ENCODE measurements at regions not wholly inside any gene's neighbourhood (a gene's known extent, or its start where the extent isn't known, plus 50 kb on each side); places are given as distances from the start of the nearest gene placed in this dataset.

DNA sequence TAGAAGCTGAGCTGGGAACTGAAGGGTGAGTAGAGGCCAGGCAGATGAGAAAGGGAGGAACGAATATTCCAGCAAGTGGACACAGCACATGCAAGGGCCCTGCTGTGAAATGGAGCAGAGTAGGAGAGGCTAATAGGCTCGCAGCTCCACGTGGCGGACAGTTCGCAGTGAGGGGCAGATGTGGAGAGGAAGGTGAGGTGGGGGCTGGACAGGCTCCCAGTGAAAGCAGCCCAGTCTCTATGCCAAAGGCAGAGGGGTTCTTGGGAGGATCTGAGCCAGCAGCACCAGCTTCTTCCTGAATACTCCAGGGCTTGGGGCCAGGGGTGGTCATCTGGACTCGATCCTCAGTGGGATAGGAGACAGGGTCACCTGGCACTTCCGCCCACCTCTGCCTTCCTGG is 81.0 kb downstream of the CEBPB start:
- ChIA-PET CTCF (interaction anchor here (1.0 kb wide), 1 partner anchor 13 kb away, joined by 3 read pairs; no protein-coding TSS in a partner anchor), POLR2A (no interaction called here)

DNA sequence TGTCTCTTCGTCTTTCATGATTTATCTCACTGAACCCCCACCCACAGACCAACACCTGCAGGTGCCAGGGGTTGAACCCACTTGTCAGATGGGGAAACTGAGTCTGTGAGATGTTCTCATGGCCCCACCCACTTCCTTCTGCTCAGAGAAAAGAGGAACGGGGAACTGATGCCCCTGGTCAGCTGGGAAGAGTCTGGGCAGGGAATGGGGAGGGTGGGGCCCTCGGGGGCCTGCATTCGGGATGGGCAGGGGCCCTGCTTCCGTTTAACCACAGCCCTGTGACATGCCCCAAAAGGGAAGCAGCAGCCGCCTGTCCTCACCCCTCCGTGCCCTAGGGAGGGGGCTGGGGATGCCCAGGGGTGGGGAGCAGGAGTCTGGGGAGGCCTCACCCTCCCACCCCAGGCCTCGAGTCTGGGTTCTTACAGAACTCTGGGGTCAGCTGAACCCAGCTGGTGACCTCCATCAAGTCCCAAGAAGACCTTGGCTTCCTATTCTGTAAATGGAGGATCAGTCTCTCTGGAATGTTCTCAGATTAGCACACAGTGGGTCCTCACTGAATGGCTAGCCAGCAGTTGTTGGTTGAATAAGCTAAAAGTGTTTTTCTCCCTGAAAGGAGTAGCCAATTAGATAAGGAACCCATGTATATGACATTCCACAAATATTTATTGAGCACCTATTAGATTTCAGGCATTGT is 81.5 kb downstream of the CEBPB start:
- POLR2A ChIA-PET = no interaction called here
- CTCF ChIA-PET = no interaction called here

GRCh38 chr20:50272724-50273446 is 82.3 kb downstream of the CEBPB start:
- ChIA-PET CTCF (no interaction called here), POLR2A (no interaction called here)

- CTCF ChIA-PET = no interaction called here
- POLR2A ChIA-PET = no interaction called here
Observed at GRCh38 chr20:50273601-50274491, 83.2 kb downstream of the CEBPB start.

DNA sequence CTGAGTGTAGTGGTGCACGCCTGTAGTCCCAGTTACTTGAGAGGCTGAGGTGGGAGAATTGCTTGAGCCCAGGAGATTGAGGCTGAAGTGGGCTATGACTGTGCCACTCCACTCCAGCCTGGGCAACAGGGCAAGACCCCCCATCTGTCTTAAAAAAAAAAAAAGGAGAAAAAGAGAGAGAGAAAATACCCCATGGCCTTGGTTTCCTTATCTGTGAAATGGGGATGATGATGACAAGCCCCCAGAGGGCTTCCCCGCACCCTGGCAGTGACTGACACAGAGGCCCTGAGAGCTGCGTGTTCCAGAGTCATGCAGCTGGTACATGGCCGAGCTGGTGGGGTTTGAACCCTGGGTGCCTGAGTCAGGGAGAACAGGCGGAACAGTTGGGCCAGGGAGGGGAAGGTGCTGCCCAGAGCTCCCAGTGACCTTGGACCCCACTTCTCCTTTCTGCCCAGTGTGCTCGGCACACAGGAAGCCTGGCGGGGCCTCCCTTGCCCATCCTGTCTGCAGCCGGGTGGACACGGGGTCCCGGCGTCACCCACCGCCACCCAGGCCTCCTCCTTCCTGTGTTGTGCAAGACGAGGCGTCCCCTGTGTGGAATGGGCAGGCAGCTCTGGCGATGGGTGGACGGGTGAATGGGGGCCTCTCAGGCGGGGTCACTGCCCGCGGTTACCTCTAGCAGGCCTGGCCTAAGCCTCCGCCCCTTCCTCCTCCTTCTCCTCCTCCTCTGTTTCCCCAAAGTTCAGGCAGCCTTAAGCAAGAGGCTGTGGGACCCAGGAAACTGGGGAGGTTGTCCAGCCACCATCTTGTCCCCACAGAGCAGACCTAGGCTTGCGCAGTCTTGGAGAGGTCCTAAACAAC is 84.2 kb downstream of the CEBPB start:
- CTCF ChIA-PET = interaction anchor here (0.8 kb wide), 1 partner anchor 152 kb away, joined by 3 read pairs; no protein-coding TSS in a partner anchor

GRCh38 chr20:50276119-50277063 is 85.8 kb downstream of the CEBPB start:
- POLR2A ChIA-PET = no interaction called here
- CTCF ChIA-PET = no interaction called here

More for the DNA sequence above, 84.2 kb downstream of the CEBPB start:
- POLR2A ChIA-PET = no interaction called here

DNA sequence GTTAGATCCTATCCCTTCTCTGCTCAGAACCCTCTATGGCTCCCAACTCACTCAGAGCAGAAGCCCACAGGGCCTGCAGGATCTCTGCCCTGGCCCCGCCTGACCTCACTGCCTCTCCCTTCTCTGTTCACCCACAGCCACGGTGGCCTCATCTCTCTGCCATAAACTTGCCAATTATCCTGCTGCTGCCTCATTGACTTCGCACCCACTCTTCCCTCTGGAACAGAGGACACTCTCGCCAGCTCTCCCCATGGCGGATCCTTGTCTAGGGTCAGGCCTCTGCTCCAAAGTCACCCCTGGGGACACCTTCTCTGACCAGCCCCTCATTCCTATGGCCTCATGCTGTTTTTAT is 86.4 kb downstream of the CEBPB start:
- ChIA-PET POLR2A (no interaction called here), CTCF (no interaction called here)

DNA sequence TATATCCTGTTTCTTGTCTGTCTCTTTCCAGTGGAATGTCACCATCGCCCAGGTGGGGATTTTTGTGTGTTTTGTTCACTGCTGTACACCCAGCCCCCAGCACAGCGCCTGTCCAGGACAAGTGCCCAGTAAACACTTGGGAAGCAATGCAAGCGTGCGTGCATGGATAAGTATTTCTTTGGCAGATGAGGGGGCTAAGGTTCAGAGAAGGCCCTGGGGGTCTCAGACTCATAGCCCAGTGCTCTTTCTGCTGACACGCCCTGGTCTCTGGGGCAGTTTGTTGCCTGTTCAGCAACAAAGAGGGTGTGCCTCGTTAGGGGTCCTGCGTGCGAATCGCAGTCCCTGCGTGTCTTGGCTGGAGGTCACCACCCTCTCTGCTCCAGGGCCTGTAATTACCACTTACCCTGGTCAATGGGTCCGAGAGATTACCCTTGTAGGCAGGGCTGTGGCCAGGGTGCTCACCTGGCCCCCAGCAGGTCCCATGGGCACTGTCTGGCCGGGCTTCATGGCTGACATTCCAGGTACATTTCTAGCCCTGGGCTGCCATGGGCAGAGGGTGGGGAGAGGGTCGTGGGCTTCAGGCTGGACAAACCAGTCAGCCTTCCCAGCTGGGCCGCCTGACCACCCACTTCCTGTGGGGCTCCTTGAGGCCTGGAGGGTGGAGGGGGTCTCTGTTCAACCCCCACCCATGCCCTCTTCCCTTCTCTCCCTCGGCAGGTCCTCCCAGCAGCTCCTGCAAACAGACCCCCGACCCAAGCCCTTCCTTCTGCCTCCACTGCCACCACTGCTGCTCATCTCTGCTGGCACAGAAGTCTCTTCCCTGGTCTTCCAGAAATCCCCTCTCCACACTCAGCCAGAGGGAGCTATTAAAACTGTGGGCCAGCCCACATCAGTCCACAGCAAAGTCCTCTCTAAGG is 87.1 kb downstream of the CEBPB start:
- POLR2A ChIA-PET = no interaction called here
- CTCF ChIA-PET = no interaction called here

DNA sequence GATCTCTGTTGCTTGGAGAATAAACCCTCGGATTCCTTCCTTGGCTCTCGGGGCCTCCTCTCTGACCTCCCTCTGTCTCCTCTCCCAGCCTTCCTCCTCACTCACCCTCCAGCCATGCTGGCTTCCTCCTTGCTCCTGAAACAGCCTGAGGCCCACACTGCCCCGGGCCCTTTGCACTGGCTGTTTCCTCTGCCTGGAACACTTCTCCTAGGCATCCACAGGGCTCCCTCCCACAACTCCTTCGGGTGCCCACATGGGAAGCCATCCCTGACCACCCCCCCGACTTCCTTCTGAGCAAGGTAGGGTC is 87.7 kb downstream of the CEBPB start:
- POLR2A ChIA-PET = no interaction called here
- CTCF ChIA-PET = no interaction called here

DNA sequence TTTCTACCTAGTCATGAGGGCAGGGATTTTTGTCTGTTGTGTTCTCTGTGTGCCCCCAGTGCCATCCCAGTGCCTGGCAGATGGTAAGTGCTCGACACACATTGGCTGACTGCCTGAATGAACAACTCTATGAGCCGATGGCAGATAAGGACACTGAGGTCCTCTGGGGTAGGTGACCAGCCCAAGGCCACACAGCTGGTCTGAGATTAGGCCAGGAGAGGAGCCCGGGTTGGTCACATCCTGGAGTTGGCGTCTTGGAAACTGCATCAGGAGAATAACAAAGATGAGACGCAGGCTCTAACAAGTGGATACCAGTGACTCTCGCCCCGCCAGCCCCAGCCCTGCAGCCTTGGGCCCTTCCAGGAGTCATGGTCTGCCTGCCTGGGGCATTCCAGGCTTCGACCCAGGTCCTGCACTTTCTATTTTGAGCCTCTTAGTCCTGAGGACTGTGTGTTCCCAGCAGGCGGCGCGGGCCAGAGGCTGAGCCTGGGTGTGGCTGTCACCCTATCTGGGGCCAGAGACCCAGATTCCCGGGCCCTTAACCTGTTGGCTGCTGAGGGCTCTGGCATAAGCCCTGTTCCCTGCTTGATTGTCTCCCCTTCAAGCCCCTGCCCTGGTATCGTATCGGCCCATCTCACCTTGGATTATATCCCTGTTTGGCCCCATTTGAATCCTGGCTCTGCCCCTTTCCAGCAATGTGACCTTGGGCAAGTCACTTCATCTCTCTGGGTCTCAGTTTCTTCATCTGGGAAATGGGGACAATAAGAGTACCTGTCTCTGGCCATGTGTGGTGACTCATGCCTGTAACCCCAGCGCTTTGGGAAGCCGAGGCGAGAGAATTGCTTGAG is 88.3 kb downstream of the CEBPB start:
- ChIA-PET CTCF (no interaction called here), POLR2A (no interaction called here)

DNA sequence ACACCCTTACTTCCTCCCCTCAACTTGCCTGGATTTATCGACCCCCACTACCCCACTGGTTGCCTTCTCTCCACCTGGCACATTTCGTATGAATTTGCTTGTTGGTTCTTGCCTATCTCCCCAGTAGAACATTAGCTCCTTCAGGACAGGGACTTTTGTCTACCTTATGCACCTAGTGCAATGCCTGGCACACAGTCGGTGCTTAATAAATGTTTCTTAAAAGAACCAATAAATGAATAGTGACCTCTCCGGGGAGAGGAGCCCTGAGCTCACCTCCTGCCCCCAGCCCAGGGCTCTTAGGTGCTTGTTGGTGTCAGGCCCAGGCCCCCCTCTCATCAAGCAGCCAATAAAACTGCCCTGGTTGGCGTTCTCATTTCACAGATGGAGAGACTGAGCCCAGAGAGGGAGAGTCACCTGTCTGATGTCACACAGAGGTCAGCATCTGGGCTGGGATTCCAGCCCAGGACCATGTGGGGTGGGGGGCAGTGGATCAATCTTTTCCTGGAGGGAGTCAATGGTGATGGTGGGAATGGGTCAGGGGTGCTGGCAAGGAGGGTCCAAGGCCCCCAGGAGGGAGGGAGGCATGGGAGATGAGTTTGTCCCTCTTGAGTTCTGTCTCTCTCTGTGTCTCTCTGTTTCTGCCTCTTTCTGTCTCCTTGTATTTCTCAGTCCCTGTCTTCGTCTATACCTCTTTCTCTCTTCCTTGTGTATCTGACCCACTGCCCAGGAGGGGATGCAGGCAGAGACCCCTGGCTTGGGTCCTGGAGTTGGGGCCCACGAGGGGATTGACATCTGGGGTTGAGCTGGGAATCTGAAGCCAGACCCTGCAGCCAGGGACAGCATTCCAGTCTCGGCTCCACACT is 89.6 kb downstream of the CEBPB start:
- CTCF ChIA-PET = interaction anchor here (1.0 kb wide), 1 partner anchor 87 kb away, joined by 3 read pairs; no protein-coding TSS in a partner anchor
- POLR2A ChIA-PET = no interaction called here

GRCh38 chr20:50280851-50281655 is 90.4 kb downstream of the CEBPB start:
- ChIA-PET POLR2A (no interaction called here), CTCF (interaction anchor here (0.5 to 0.6 kb wide), 2 partner anchors 94 to 627 kb away, joined by 4 read pairs; no protein-coding TSS in a partner anchor)

GRCh38 chr20:50281831-50282591 is 91.4 kb downstream of the CEBPB start:
- ChIA-PET POLR2A (no interaction called here), CTCF (interaction anchor here (0.6 to 1.4 kb wide), 2 partner anchors 56 to 626 kb away, joined by 3 to 4 read pairs; no protein-coding TSS in a partner anchor)

DNA sequence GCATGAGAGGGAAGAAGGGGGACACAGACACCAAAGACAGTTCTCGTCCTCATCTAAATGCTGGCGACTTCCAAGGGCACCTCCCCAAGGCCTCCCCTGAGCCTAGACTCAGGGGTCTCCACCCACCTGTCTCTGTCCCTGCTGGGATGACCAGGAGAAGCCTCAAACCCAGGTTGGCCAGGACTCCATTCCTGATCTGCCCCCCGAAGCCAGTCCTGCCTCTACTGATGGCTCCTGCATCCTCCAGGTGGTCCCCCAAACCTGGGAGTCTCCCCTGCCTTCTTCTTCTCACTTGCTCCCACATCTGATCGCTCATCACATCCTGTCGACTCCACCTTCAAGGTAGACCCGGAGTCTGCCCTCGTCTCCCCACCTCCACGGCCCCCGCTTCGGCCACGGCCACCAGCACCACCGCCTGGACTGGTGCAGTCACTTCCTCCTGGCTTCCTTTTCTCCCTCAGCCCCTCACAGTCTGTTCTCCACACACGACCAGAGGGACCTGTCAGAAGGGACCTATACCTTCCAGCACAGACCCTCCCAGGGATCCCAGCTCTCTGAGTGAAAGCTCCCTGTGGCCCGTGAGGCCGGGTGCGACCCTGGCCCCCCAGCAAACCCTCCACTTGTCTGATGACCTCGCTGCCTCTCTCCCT is 92.1 kb downstream of the CEBPB start:
- POLR2A ChIA-PET = no interaction called here
- CTCF ChIA-PET = interaction anchor here (1.4 kb wide), 1 partner anchor 56 kb away, joined by 3 read pairs; no protein-coding TSS in a partner anchor
